KMS-11 (cell line): ENCODE measurements at regions not wholly inside any gene's neighbourhood (a gene's known extent, or its start where the extent isn't known, plus 50 kb on each side); places are given as distances from the start of the nearest gene placed in this dataset.
"Not testable (repeated sequence)": the region's sequence is repeated elsewhere in the genome, so short reads cannot be mapped to it uniquely, and the experiment has no call there.

Source experiments
- H2AFZ ChIP-seq: fragments of 200-600 bp; sonication (generic); 2 replicates; pipeline ENCODE4 v1.6.1; 2016; ENCODE audit warnings: antibody characterized with exemption, mixed run types, low read depth
- H3K27ac ChIP-seq: fragments of 200-600 bp; sonication (generic); 2 replicates; pipeline ENCODE4 v1.6.1; 2016; ENCODE audit warnings: mild to moderate bottlenecking, mixed run types
- H3K27me3 ChIP-seq: fragments of 200-600 bp; sonication (generic); 2 replicates; pipeline ENCODE4 v1.6.1; 2017; ENCODE audit warnings: mild to moderate bottlenecking, low read depth, mixed run types, moderate library complexity; ENCODE audit not compliant: insufficient read depth
- H3K36me3 ChIP-seq: fragments of 200-600 bp; sonication (generic); 2 replicates; pipeline ENCODE4 v1.6.1; 2017; ENCODE audit warnings: mild to moderate bottlenecking, mixed run types; ENCODE audit not compliant: insufficient read depth
- H3K4me1 ChIP-seq: fragments of 200-600 bp; sonication (generic); 2 replicates; pipeline ENCODE4 v1.6.1; 2016; ENCODE audit warnings: mild to moderate bottlenecking, low read depth, mixed run types; ENCODE audit not compliant: poor library complexity, severe bottlenecking
- H3K4me2 ChIP-seq: fragments of 200-600 bp; sonication (generic); 2 replicates; pipeline ENCODE4 v1.7.0; 2016; ENCODE audit warnings: mild to moderate bottlenecking, mixed run types
- H3K4me3 ChIP-seq: fragments of 200-600 bp; sonication (generic); IDR thresholded peaks from 2 replicates; pipeline ENCODE4 v1.6.1; 2017; ENCODE audit warnings: low read depth, low read length, mixed read lengths; ENCODE audit not compliant: insufficient read depth
- H3K79me2 ChIP-seq: fragments of 200-600 bp; sonication (generic); 2 replicates; pipeline ENCODE4 v1.6.1; 2016; ENCODE audit warnings: low read depth, mixed run types; ENCODE audit not compliant: insufficient read depth
- H3K9ac ChIP-seq: fragments of 200-600 bp; sonication (generic); 2 replicates; pipeline ENCODE4 v1.6.1; 2016; ENCODE audit warnings: mild to moderate bottlenecking, mixed run types
- H4K20me1 ChIP-seq: fragments of 200-600 bp; sonication (generic); 2 replicates; pipeline ENCODE4 v1.6.1; 2016; ENCODE audit warnings: mild to moderate bottlenecking, mixed run types; ENCODE audit not compliant: insufficient read depth
- TF ChIP-seq, protein P1 (sequence below): fragments of 200-600 bp; sonication (generic); conservative IDR thresholded peaks from 2 replicates; pipeline ENCODE4 v1.6.1; 2017; ENCODE audit warnings: low read depth, mild to moderate bottlenecking, antibody characterized with exemption, low read length, moderate library complexity, mixed read lengths

- Histone ChIP-seq H3K36me3 (no peaks in the 10 kb centered on the region), H4K20me1 (no peaks in the 10 kb centered on the region), H3K27me3 (peaks cover 13% of the 10 kb centered on the region; the same call in 1 of the 2 replicates), H3K27ac (no peak overlapping the region), H3K79me2 (no peaks in the 10 kb centered on the region), H3K4me3 (no peak overlapping the region), H3K9ac (no peak overlapping the region), H2AFZ (no peak overlapping the region), H3K4me1 (no peaks in the 10 kb centered on the region), H3K4me2 (no peak overlapping the region)
- TF ChIP-seq, protein P1, sequence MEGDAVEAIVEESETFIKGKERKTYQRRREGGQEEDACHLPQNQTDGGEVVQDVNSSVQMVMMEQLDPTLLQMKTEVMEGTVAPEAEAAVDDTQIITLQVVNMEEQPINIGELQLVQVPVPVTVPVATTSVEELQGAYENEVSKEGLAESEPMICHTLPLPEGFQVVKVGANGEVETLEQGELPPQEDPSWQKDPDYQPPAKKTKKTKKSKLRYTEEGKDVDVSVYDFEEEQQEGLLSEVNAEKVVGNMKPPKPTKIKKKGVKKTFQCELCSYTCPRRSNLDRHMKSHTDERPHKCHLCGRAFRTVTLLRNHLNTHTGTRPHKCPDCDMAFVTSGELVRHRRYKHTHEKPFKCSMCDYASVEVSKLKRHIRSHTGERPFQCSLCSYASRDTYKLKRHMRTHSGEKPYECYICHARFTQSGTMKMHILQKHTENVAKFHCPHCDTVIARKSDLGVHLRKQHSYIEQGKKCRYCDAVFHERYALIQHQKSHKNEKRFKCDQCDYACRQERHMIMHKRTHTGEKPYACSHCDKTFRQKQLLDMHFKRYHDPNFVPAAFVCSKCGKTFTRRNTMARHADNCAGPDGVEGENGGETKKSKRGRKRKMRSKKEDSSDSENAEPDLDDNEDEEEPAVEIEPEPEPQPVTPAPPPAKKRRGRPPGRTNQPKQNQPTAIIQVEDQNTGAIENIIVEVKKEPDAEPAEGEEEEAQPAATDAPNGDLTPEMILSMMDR = no peak
Measured at GRCh38 chr4:1583051-1583785, 100.9 kb downstream of the FAM53A start.

DNA sequence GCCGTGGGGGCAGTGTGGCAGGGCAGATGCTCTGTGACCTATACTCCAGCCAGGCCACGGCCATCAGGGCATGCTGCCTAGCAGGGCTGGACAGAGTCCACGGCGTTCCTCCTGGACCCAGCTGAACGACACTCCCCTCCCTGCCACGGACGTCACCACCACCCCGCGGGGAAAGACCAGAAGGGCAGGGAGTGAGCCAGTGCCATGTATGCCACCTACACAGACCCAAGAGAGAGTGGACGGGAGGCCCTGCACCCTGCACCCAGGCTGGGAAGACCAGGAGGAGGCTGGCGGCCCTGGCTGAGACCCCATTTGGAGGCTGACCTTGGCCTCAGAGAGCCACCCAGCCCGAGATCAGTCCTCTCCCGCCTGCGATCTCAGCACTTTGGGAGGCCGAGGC lies 101.9 kb downstream of the FAM53A start:
- Histone ChIP-seq H3K4me2 (no peak overlapping the region), H4K20me1 (no peaks in the 10 kb centered on the region), H3K27me3 (peaks cover 9% of the 10 kb centered on the region; the same call in 1 of the 2 replicates), H3K4me1 (no peaks in the 10 kb centered on the region), H3K27ac (no peak overlapping the region), H3K79me2 (no peaks in the 10 kb centered on the region), H3K4me3 (no peak overlapping the region), H2AFZ (no peak overlapping the region), H3K9ac (no peak overlapping the region), H3K36me3 (no peaks in the 10 kb centered on the region)
- TF ChIP-seq, protein P1 = no peak

- not testable (repeated sequence) for H3K27ac ChIP-seq, H3K36me3 ChIP-seq, H3K4me2 ChIP-seq, H3K79me2 ChIP-seq, H3K27me3 ChIP-seq, H2AFZ ChIP-seq, H3K4me1 ChIP-seq, H3K4me3 ChIP-seq, H4K20me1 ChIP-seq, H3K9ac ChIP-seq
Measured at GRCh38 chr4:1581164-1581894, 102.8 kb downstream of the FAM53A start.

DNA sequence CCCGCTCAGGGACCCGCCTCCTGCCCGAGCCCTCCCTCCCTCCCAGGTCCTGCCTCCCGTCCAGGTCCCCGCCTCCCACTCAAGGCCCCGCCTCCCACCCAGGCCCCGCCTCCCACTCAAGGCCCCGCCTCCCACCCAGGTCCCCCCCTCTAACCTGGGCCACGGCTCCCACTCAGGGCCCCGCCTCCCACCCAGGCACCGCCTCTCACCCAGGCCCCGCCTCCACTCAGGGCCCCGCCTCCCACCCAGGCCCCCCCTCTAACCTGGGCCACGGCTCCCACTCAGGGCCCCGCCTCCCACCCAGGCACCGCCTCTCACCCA lies 103.5 kb downstream of the FAM53A start:
- not testable (repeated sequence) for H3K27ac ChIP-seq, H3K79me2 ChIP-seq, H3K9ac ChIP-seq, H3K4me3 ChIP-seq, H4K20me1 ChIP-seq, H3K4me2 ChIP-seq, H3K27me3 ChIP-seq, H2AFZ ChIP-seq, H3K36me3 ChIP-seq, H3K4me1 ChIP-seq

GRCh38 chr4:1579901-1580691 lies 104.0 kb downstream of the FAM53A start:
- H3K4me1 ChIP-seq = no peaks in the 10 kb centered on the region
- H3K4me2 ChIP-seq = peak overlapping the region; percentile 33
- peaks cover 3% of the 10 kb centered on the region; the same call in 1 of the 2 replicates for H3K27me3 ChIP-seq
- H3K79me2 ChIP-seq = no peaks in the 10 kb centered on the region
- no peaks in the 10 kb centered on the region for H4K20me1 ChIP-seq
- no peak overlapping the region for H3K27ac ChIP-seq
- H3K9ac ChIP-seq = no peak overlapping the region
- H2AFZ ChIP-seq = peak overlapping the region; percentile 49; the same call in 1 of the 2 replicates
- no peaks in the 10 kb centered on the region for H3K36me3 ChIP-seq
- TF ChIP-seq, protein P1 = no peak
- no peak overlapping the region for H3K4me3 ChIP-seq
